GM03348 (cell line): ENCODE measurements at regions not wholly inside any gene's neighbourhood (a gene's known extent, or its start where the extent isn't known, plus 50 kb on each side); places are given as distances from the start of the nearest gene placed in this dataset.

Experiments
- DNase-seq: peaks from one replicate; pipeline ENCODE4 v3.0.0; 2012; ENCODE audit warnings: low spot score

- no peak for DNase-seq
Observed at GRCh38 chr4:157880761-157881160, 292.1 kb downstream of the GASK1B start.

GRCh38 chr4:157854819-157855218 is 318.0 kb downstream of the GASK1B start:
- DNase-seq, result no peak

GRCh38 chr4:157840648-157841047 is 332.2 kb downstream of the GASK1B start:
- no peak for DNase-seq

GRCh38 chr4:157840034-157840433 is 332.8 kb downstream of the GASK1B start:
- no peak for DNase-seq

- no peak for DNase-seq
Observed at GRCh38 chr4:157838366-157838765, 334.5 kb downstream of the GASK1B start.

- no peak for DNase-seq
Observed at GRCh38 chr4:157837071-157837703, 335.6 kb downstream of the GASK1B start.

- no peak for DNase-seq
Observed at GRCh38 chr4:157832596-157832995, 340.2 kb downstream of the GASK1B start.

- no peak for DNase-seq
Observed at GRCh38 chr4:157824021-157824420, 348.8 kb downstream of the GASK1B start.

- no peak for DNase-seq
Observed at GRCh38 chr4:157821814-157822213, 351.0 kb downstream of the GASK1B start.

GRCh38 chr4:157819693-157820464 is 352.9 kb downstream of the GASK1B start:
- DNase-seq, result no peak

GRCh38 chr4:157818946-157819692 is 353.7 kb downstream of the GASK1B start:
- no peak for DNase-seq

GRCh38 chr4:157810137-157810774 is 362.6 kb downstream of the GASK1B start:
- DNase-seq, result no peak

- no peak for DNase-seq
Observed at GRCh38 chr4:157808796-157809383, 363.9 kb downstream of the GASK1B start.

- no peak for DNase-seq
Observed at GRCh38 chr4:157806184-157806583, 366.6 kb downstream of the GASK1B start.

GRCh38 chr4:157804986-157805385 is 367.8 kb downstream of the GASK1B start:
- DNase-seq, result no peak

- no peak for DNase-seq
Observed at GRCh38 chr4:157803845-157804521, 368.8 kb downstream of the GASK1B start.

- DNase-seq, result no peak
Observed at GRCh38 chr4:157803421-157803820, 369.4 kb downstream of the GASK1B start.

- DNase-seq, result no peak
Observed at GRCh38 chr4:157795495-157795894, 377.3 kb downstream of the GASK1B start.

GRCh38 chr4:157792716-157793115 is 380.1 kb downstream of the GASK1B start:
- DNase-seq, result no peak

- DNase-seq, result no peak
Observed at GRCh38 chr4:157791236-157791635, 381.6 kb downstream of the GASK1B start.

GRCh38 chr4:157787618-157788017 is 385.2 kb downstream of the GASK1B start:
- no peak for DNase-seq

GRCh38 chr4:157781361-157781760 is 391.5 kb downstream of the GASK1B start:
- no peak for DNase-seq
